HCT116 (cell line): ENCODE measurements at regions not wholly inside any gene's neighbourhood (a gene's known extent, or its start where the extent isn't known, plus 50 kb on each side); places are given as distances from the start of the nearest gene placed in this dataset.

Experiments
- ATAC-seq: fragments of 200-7000 bp; cut with Tn5 transposase; 2 replicates; pipeline ENCODE4 v1.9.1; 2020; ENCODE audit warnings: mild to moderate bottlenecking, moderate library complexity
- BruUV-seq: library from RNA; stranded (reverse); fragments of 400-500 nt; replicated peaks from 2 replicates; lab custom pipeline; 2021; lab: Mats Ljungman, UMichigan
- CTCF ChIA-PET: fragments of 300-600 bp; sonication (Branson Sonifier 250); formaldehyde crosslinking; loops from one replicate; lab custom pipeline; 2021; ENCODE audit warnings: antibody characterized with exemption; lab: Charles Lee
- POLR2A ChIA-PET: fragments of 300-600, 350-600 bp; sonication (Branson Sonifier 250); formaldehyde crosslinking; loops from one replicate; lab custom pipeline; 2021; ENCODE audit warnings: antibody characterized with exemption; lab: Charles Lee
- RAD21 ChIA-PET, 2 experiments: fragments of 300-600 bp; sonication (Branson Sonifier 250); formaldehyde crosslinking; loops; one replicate each; lab custom pipeline; 2023; ENCODE audit warnings: low total read pairs in 2 of 2; ENCODE audit not compliant: uncharacterized antibody in 2 of 2, unreplicated experiment in 2 of 2, low non-redundant PET in 1 of 2; lab: Charles Lee
- DNase-seq: peaks from one replicate; pipeline ENCODE4 v3.0.0-alpha.2; 2010; ENCODE audit warnings: low read depth, low spot score
- H2AFZ ChIP-seq: fragments of 200-600 bp; shearing (Covaris generic), sonication (generic); 2 replicates; pipeline ENCODE4 v1.6.1; 2017; ENCODE audit warnings: low read depth, mixed run types, mixed read lengths, antibody characterized with exemption, low read length; ENCODE audit not compliant: poor library complexity, severe bottlenecking
- H3K27ac ChIP-seq: 2 replicates; pipeline ENCODE4 v1.5.1; 2012; ENCODE audit warnings: low read depth, low read length
- H3K27me3 ChIP-seq: fragments of 200-600 bp; sonication (generic); 2 replicates; pipeline ENCODE4 v1.6.1; 2016; ENCODE audit warnings: mixed run types, low read length, mixed read lengths; ENCODE audit not compliant: insufficient read depth
- H3K36me3 ChIP-seq, 2 experiments: fragments of 200-500 bp in 1 of 2; fragments of 200-600 bp in 1 of 2; sonication (Bioruptor generic) in 1 of 2; sonication (generic) in 1 of 2; 2 replicates each; pipeline versions ENCODE4 v1.5.1 to v1.6.1; 2014 to 2016; ENCODE audit warnings: low read length in 2 of 2, inconsistent platforms in 1 of 2, mixed read lengths in 1 of 2, mixed run types in 1 of 2; ENCODE audit not compliant: insufficient read depth in 2 of 2, control insufficient read depth in 1 of 2
- H3K4me1 ChIP-seq, 2 experiments: fragments of 200-600 bp in 1 of 2; sonication (generic) in 1 of 2; 2 replicates each; pipeline versions ENCODE4 v1.5.1 to v1.6.1; 2012 to 2017; ENCODE audit warnings: low read length in 2 of 2, inconsistent platforms in 1 of 2, mild to moderate bottlenecking in 1 of 2, mixed read lengths in 1 of 2, mixed run types in 1 of 2, moderate library complexity in 1 of 2; ENCODE audit not compliant: insufficient read depth in 2 of 2, control insufficient read depth in 1 of 2
- H3K4me2 ChIP-seq: fragments of 200-600 bp; sonication (generic); 2 replicates; pipeline ENCODE4 v1.6.1; 2017; ENCODE audit warnings: mixed run types, low read length, mixed read lengths
- H3K4me3 ChIP-seq, 2 experiments: fragments of 200-600 bp in 1 of 2; sonication (generic) in 1 of 2; replicated peaks in 1 of 2; 2 replicates each; pipeline ENCODE4 v1.5.1; 2011 to 2016; ENCODE audit warnings: low read length in 2 of 2, control low read depth in 1 of 2, low read depth in 1 of 2, mild to moderate bottlenecking in 1 of 2, mixed read lengths in 1 of 2, mixed run types in 1 of 2
- H3K79me2 ChIP-seq: fragments of 200-600 bp; sonication (generic); 2 replicates; pipeline ENCODE4 v1.6.1; 2017; ENCODE audit warnings: mild to moderate bottlenecking, mixed run types, low read length, moderate library complexity, mixed read lengths; ENCODE audit not compliant: insufficient read depth
- H3K9ac ChIP-seq: fragments of 200-600 bp; sonication (generic); 2 replicates; pipeline ENCODE4 v1.6.1; 2016; ENCODE audit warnings: low read length, mixed read lengths
- H3K9me2 ChIP-seq: fragments of 200-600 bp; sonication (generic), shearing (Covaris generic); 2 replicates; pipeline ENCODE4 v1.6.1; 2017; ENCODE audit warnings: mixed run types, mild to moderate bottlenecking, moderate library complexity; ENCODE audit not compliant: insufficient read depth
- H3K9me3 ChIP-seq, 2 experiments: fragments of 200-500 bp in 1 of 2; fragments of 200-600 bp in 1 of 2; sonication (Bioruptor generic) in 1 of 2; sonication (generic) in 1 of 2; 2 replicates each; pipeline ENCODE4 v1.6.1; 2014 to 2017; ENCODE audit warnings: low read length in 2 of 2, mixed read lengths in 2 of 2, inconsistent platforms in 1 of 2, low read depth in 1 of 2, mild to moderate bottlenecking in 1 of 2, mixed run types in 1 of 2, moderate library complexity in 1 of 2; ENCODE audit not compliant: control insufficient read depth in 1 of 2, insufficient read depth in 1 of 2
- H4K20me1 ChIP-seq: fragments of 200-600 bp; sonication (generic), shearing (Covaris generic); 2 replicates; pipeline ENCODE4 v1.6.1; 2017; ENCODE audit warnings: mixed run types, mild to moderate bottlenecking, moderate library complexity; ENCODE audit not compliant: insufficient read depth
- ATF3 ChIP-seq: IDR thresholded peaks from 2 replicates; pipeline ENCODE4 v1.6.1; 2012
- CEBPB ChIP-seq: IDR thresholded peaks from 2 replicates; pipeline ENCODE4 v1.6.1; 2012; ENCODE audit warnings: low read depth
- ELF1 ChIP-seq: IDR thresholded peaks from 2 replicates; pipeline ENCODE4 v1.6.1; 2012; ENCODE audit warnings: low read depth, borderline replicate concordance
- EZH2 ChIP-seq: fragments of 200-600 bp; sonication (generic); IDR thresholded peaks from 2 replicates; pipeline ENCODE4 v1.6.1; 2017; ENCODE audit warnings: antibody characterized with exemption, mixed run types
- EZH2phosphoT487 ChIP-seq: fragments of 200-600 bp; IDR thresholded peaks from 2 replicates; pipeline ENCODE4 v1.6.1; 2018; ENCODE audit warnings: antibody characterized with exemption, borderline replicate concordance
- FOSL1 ChIP-seq: IDR thresholded peaks from 2 replicates; pipeline ENCODE4 v1.6.1; 2012; ENCODE audit warnings: low read depth
- JUND ChIP-seq: IDR thresholded peaks from 2 replicates; pipeline ENCODE4 v1.6.1; 2012
- MAX ChIP-seq: IDR thresholded peaks from 2 replicates; pipeline ENCODE4 v1.6.1; 2012
- POLR2AphosphoS5 ChIP-seq: IDR thresholded peaks from 2 replicates; pipeline ENCODE4 v1.6.1; 2011; ENCODE audit warnings: mild to moderate bottlenecking, low read depth, low read length, moderate library complexity
- REST ChIP-seq: IDR thresholded peaks from 2 replicates; pipeline ENCODE4 v1.6.1; 2012; ENCODE audit warnings: low read depth
- SP1 ChIP-seq: IDR thresholded peaks from 2 replicates; pipeline ENCODE4 v1.6.1; 2012; ENCODE audit warnings: low read depth
- SRF ChIP-seq: IDR thresholded peaks from 2 replicates; pipeline ENCODE4 v1.6.1; 2012; ENCODE audit warnings: low read depth
- TCF7L2 ChIP-seq: IDR thresholded peaks from 2 replicates; pipeline ENCODE4 v1.7.0; 2011; ENCODE audit warnings: borderline replicate concordance, inconsistent platforms; ENCODE audit not compliant: insufficient read depth, insufficient read length; ENCODE audit errors: extremely low read depth
- YY1 ChIP-seq: IDR thresholded peaks from 2 replicates; pipeline ENCODE4 v1.6.1; 2011; ENCODE audit warnings: low read length, low read depth, moderate library complexity, mild to moderate bottlenecking; ENCODE audit not compliant: insufficient replicate concordance; ENCODE audit errors: extremely low read depth
- ZBTB33 ChIP-seq: IDR thresholded peaks from 2 replicates; pipeline ENCODE4 v1.6.1; 2011; ENCODE audit warnings: mild to moderate bottlenecking, low read length, moderate library complexity; ENCODE audit not compliant: insufficient replicate concordance; ENCODE audit errors: extremely low read depth
- ZFX ChIP-seq: fragments of 450-650 bp; IDR thresholded peaks from 2 replicates; pipeline ENCODE4 v1.6.1; 2017
- ZNF274 ChIP-seq: fragments of 200-500 bp; sonication (Bioruptor generic); IDR thresholded peaks from 2 replicates; pipeline ENCODE4 v1.6.1; 2014; ENCODE audit warnings: mild to moderate bottlenecking, low read depth, low read length, inconsistent platforms
- intact Hi-C: fragments of 100-400 bp; cut with micrococcal nuclease; formaldehyde crosslinking; loops from 2 replicates; pipeline ENCODE4 v1.10.0; 2022

GRCh38 chr12:29041621-29042020, 107.5 kb upstream of the FAR2 start:
- H3K27ac ChIP-seq, result peak overlapping the region; percentile 24; the same call in 1 of the 2 replicates
- peaks cover 18% of the 10 kb centered on the region in 2 experiments for H3K4me1 ChIP-seq
- H3K9ac ChIP-seq, result 0 out of 2 replicates have a peak overlapping the region, but pooled peaks have one; percentile 22
- POLR2A ChIA-PET, result no interaction called here
- no peaks in the 10 kb centered on the region for H4K20me1 ChIP-seq
- no peaks in the 10 kb centered on the region for H3K9me2 ChIP-seq
- RAD21 ChIA-PET, result no interaction called here
- no peaks in the 10 kb centered on the region for H3K9me3 ChIP-seq
- H3K36me3 ChIP-seq, result no peaks in the 10 kb centered on the region
- ATAC-seq (peak; percentile 86), DNase-seq (peak; percentile 36)
- TF ChIP-seq MAX (no peak), ZBTB33 (no peak), EZH2 (no peak), SP1 (peak; percentile 35; the same call in 1 of the 2 replicates), ATF3 (no peak), POLR2AphosphoS5 (no peak), REST (no peak), TCF7L2 (peak; percentile 64), JUND (peak; percentile 41; the same call in 1 of the 2 replicates), FOSL1 (peak; percentile 55; the same call in 1 of the 2 replicates), EZH2phosphoT487 (no peak), CEBPB (0 out of 2 replicates have a peak, but pooled peaks have one; percentile 33), YY1 (no peak), ZNF274 (no peak), ELF1 (no peak), ZFX (no peak), SRF (no peak)
- peak overlapping the region; percentile 58 for H2AFZ ChIP-seq
- H3K4me3 ChIP-seq, result peak overlapping the region in 1 of 2 experiments; percentile 34; a peak in 2 of 4 replicates
- CTCF ChIA-PET, result no interaction called here
- BruUV-seq, result no TSS peak
- intact Hi-C loops, result no loop called here
- no peaks in the 10 kb centered on the region for H3K79me2 ChIP-seq
- peak overlapping the region; percentile 69 for H3K4me2 ChIP-seq
- no peaks in the 10 kb centered on the region for H3K27me3 ChIP-seq
